ENCODE measurements at regions not wholly inside any gene's neighbourhood (a gene's known extent, or its start where the extent isn't known, plus 50 kb on each side); places are given as distances from the start of the nearest gene placed in this dataset.
"Not testable (repeated sequence)": the region's sequence is repeated elsewhere in the genome, so short reads cannot be mapped to it uniquely, and the experiment has no call there.

GRCh38 chr3:67937498-67938118, 283.2 kb upstream of the SUCLG2 start:
- TF ChIP-seq, protein P1, sequence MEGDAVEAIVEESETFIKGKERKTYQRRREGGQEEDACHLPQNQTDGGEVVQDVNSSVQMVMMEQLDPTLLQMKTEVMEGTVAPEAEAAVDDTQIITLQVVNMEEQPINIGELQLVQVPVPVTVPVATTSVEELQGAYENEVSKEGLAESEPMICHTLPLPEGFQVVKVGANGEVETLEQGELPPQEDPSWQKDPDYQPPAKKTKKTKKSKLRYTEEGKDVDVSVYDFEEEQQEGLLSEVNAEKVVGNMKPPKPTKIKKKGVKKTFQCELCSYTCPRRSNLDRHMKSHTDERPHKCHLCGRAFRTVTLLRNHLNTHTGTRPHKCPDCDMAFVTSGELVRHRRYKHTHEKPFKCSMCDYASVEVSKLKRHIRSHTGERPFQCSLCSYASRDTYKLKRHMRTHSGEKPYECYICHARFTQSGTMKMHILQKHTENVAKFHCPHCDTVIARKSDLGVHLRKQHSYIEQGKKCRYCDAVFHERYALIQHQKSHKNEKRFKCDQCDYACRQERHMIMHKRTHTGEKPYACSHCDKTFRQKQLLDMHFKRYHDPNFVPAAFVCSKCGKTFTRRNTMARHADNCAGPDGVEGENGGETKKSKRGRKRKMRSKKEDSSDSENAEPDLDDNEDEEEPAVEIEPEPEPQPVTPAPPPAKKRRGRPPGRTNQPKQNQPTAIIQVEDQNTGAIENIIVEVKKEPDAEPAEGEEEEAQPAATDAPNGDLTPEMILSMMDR (conservative IDR thresholded peaks at IDR 0.05; ENCODE audit: low read depth, low read length) = no peak
- no peak for TF ChIP-seq EZH2 (IDR thresholded peaks at IDR 0.05; ENCODE audit: borderline replicate concordance, low read depth, low read length, poor library complexity, severe bottlenecking)
- ChIA-PET POLR2A (ENCODE audit: low non-redundant PET) (no interaction called here), CTCF (no interaction called here)
- no peak overlapping the region for H3K4me3 ChIP-seq (ENCODE audit: low read depth, low read length, poor library complexity, severe bottlenecking)
- no peak for DNase-seq (ENCODE audit: low spot score)
- no TSS peak for BruUV-seq (replicated peaks)
- H3K4me1 ChIP-seq (ENCODE audit: insufficient read depth, low read length, poor library complexity, severe bottlenecking) = no peaks in the 10 kb centered on the region
- H3K9me3 ChIP-seq (ENCODE audit: low read depth, low read length, poor library complexity, severe bottlenecking) = no peaks in the 10 kb centered on the region
- intact Hi-C loops (cut with micrococcal nuclease; ENCODE audit: unreplicated experiment) = no loop called here
- H3K27me3 ChIP-seq (replicated peaks; ENCODE audit: insufficient read depth, low read depth, low read length, poor library complexity) = no peaks in the 10 kb centered on the region
- H3K36me3 ChIP-seq (ENCODE audit: insufficient read depth, low read length, poor library complexity, severe bottlenecking) = no peaks in the 10 kb centered on the region
- H3K27ac ChIP-seq (ENCODE audit: low read depth, low read length, poor library complexity, severe bottlenecking) = no peak overlapping the region

DNA sequence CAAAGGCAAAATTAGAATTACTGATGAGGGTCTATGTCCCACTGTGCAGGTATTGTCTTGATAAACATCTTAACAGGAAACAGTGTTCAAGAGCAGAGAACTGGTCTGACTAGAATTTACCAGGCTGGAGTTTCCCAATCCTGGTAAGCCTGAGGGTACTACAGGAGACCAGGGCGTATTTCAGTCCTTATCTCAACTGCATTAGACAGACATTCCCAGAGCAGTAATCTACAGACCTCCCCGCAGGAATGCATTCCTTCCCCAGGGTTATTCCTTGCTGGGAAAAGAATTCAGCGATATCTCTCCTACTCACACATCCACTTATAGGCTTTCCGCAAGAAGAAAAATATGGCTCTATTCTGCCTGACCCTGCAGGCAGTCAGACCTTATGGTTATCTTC, 276.0 kb upstream of the SUCLG2 start:
- H3K27me3 ChIP-seq (replicated peaks; ENCODE audit: insufficient read depth, low read depth, low read length, poor library complexity); intact Hi-C loops (cut with micrococcal nuclease; ENCODE audit: unreplicated experiment); CTCF ChIA-PET; POLR2A ChIA-PET (ENCODE audit: low non-redundant PET); H3K4me3 ChIP-seq (ENCODE audit: low read depth, low read length, poor library complexity, severe bottlenecking); H3K27ac ChIP-seq (ENCODE audit: low read depth, low read length, poor library complexity, severe bottlenecking); H3K36me3 ChIP-seq (ENCODE audit: insufficient read depth, low read length, poor library complexity, severe bottlenecking); BruUV-seq (replicated peaks); H3K9me3 ChIP-seq (ENCODE audit: low read depth, low read length, poor library complexity, severe bottlenecking); DNase-seq (ENCODE audit: low spot score); H3K4me1 ChIP-seq (ENCODE audit: insufficient read depth, low read length, poor library complexity, severe bottlenecking): not testable (repeated sequence)

GRCh38 chr3:67923796-67924195, 269.4 kb upstream of the SUCLG2 start:
- no peaks in the 10 kb centered on the region for H3K36me3 ChIP-seq (ENCODE audit: insufficient read depth, low read length, poor library complexity, severe bottlenecking)
- H3K4me3 ChIP-seq (ENCODE audit: low read depth, low read length, poor library complexity, severe bottlenecking) = no peak overlapping the region
- TF ChIP-seq, protein P1 (conservative IDR thresholded peaks at IDR 0.05; ENCODE audit: low read depth, low read length) = no peak
- no peak for TF ChIP-seq EZH2 (IDR thresholded peaks at IDR 0.05; ENCODE audit: borderline replicate concordance, low read depth, low read length, poor library complexity, severe bottlenecking)
- no peak overlapping the region for H3K27ac ChIP-seq (ENCODE audit: low read depth, low read length, poor library complexity, severe bottlenecking)
- no peaks in the 10 kb centered on the region for H3K9me3 ChIP-seq (ENCODE audit: low read depth, low read length, poor library complexity, severe bottlenecking)
- H3K4me1 ChIP-seq (ENCODE audit: insufficient read depth, low read length, poor library complexity, severe bottlenecking) = no peaks in the 10 kb centered on the region
- no peaks in the 10 kb centered on the region for H3K27me3 ChIP-seq (replicated peaks; ENCODE audit: insufficient read depth, low read depth, low read length, poor library complexity)
- CTCF ChIA-PET = no interaction called here
- intact Hi-C loops (cut with micrococcal nuclease; ENCODE audit: unreplicated experiment) = no loop called here
- POLR2A ChIA-PET (ENCODE audit: low non-redundant PET) = no interaction called here
- BruUV-seq (replicated peaks) = no TSS peak
- DNase-seq (ENCODE audit: low spot score) = no peak

DNA sequence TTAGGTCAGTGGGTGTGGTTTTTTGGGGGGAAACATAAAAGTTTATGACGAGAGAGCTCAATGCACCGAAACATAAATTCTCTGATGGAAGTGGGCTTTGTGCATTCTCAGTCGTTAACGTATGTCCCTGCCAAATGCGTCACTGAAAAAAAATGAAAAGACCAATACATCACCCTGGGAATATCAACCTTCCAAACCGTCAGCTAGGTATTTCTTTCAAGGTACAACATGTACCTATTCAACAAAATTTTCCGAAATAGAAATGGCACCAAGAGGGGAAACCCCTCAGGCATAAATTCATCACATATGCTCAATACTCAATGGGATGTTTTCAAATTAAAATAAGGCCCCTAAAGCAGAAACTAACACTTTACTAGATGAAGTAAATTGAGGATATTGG, 266.6 kb upstream of the SUCLG2 start:
- BruUV-seq (replicated peaks) = no TSS peak
- Histone ChIP-seq H3K27ac (ENCODE audit: low read depth, low read length, poor library complexity, severe bottlenecking) (no peak overlapping the region), H3K36me3 (ENCODE audit: insufficient read depth, low read length, poor library complexity, severe bottlenecking) (no peaks in the 10 kb centered on the region), H3K27me3 (replicated peaks; ENCODE audit: insufficient read depth, low read depth, low read length, poor library complexity) (no peaks in the 10 kb centered on the region), H3K4me3 (ENCODE audit: low read depth, low read length, poor library complexity, severe bottlenecking) (no peak overlapping the region), H3K4me1 (ENCODE audit: insufficient read depth, low read length, poor library complexity, severe bottlenecking) (no peaks in the 10 kb centered on the region), H3K9me3 (ENCODE audit: low read depth, low read length, poor library complexity, severe bottlenecking) (no peaks in the 10 kb centered on the region)
- DNase-seq (ENCODE audit: low spot score) = no peak
- TF ChIP-seq EZH2 (IDR thresholded peaks at IDR 0.05; ENCODE audit: borderline replicate concordance, low read depth, low read length, poor library complexity, severe bottlenecking) = no peak
- TF ChIP-seq, protein P1 (conservative IDR thresholded peaks at IDR 0.05; ENCODE audit: low read depth, low read length) = no peak
- ChIA-PET POLR2A (ENCODE audit: low non-redundant PET) (no interaction called here), CTCF (no interaction called here)
- intact Hi-C loops (cut with micrococcal nuclease; ENCODE audit: unreplicated experiment) = no loop called here
